WERI-Rb-1 (cell line): ENCODE measurements at regions not wholly inside any gene's neighbourhood (a gene's known extent, or its start where the extent isn't known, plus 50 kb on each side); places are given as distances from the start of the nearest gene placed in this dataset.

Source experiments
- DNase-seq: peaks from one replicate; pipeline ENCODE4 v3.0.0-alpha.2; 2020
- H3K27ac ChIP-seq: fragments of 250-450 bp; sonication (Bioruptor Pico); 2 replicates; pipeline ENCODE4 v1.5.1; 2020; ENCODE audit warnings: mild to moderate bottlenecking, moderate library complexity
- H3K27me3 ChIP-seq: fragments of 250-450 bp; sonication (Bioruptor Pico); 2 replicates; pipeline ENCODE4 v1.5.1; 2021; ENCODE audit warnings: mild to moderate bottlenecking, low read depth, moderate library complexity; ENCODE audit not compliant: insufficient read depth, severe bottlenecking
- H3K36me3 ChIP-seq: fragments of 250-450 bp; sonication (Bioruptor Pico); 2 replicates; pipeline ENCODE4 v1.5.1; 2020; ENCODE audit warnings: mild to moderate bottlenecking, moderate library complexity
- H3K4me3 ChIP-seq: 2 replicates; pipeline ENCODE4 v1.5.1; 2011; ENCODE audit warnings: low read depth, mild to moderate bottlenecking, control low read depth, low read length
- H3K9me3 ChIP-seq: fragments of 250-450 bp; sonication (Bioruptor Pico); 2 replicates; pipeline ENCODE4 v1.5.1; 2021; ENCODE audit warnings: mild to moderate bottlenecking, moderate library complexity; ENCODE audit not compliant: severe bottlenecking
- TF ChIP-seq, protein P1 (sequence below): IDR thresholded peaks from 2 replicates; pipeline ENCODE4 v1.5.1; 2011; ENCODE audit warnings: low read depth, mild to moderate bottlenecking, control low read depth, inconsistent platforms, low read length

DNA sequence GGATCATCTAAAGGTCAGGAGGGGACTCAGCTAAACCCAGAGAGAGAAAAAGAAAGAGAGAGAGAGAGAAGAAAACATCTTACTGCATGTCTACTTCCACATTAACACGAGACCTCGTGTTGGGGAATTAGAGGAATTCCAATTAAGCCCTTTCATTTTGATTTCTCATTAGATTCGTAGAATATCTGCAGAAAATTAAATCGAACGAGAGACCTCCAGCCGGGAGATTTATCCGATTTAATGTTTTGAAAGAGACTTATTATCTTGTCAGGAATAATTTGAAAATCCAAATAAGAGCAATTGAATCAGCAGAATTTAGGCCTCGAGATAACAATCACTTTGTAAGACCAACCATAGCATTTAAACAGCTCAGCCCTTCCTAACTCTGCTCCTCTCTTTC is 175.6 kb downstream of the ABCC12 start:
- Histone ChIP-seq H3K27ac (no peak overlapping the region), H3K27me3 (no peaks in the 10 kb centered on the region), H3K4me3 (no peak overlapping the region), H3K36me3 (no peaks in the 10 kb centered on the region), H3K9me3 (no peaks in the 10 kb centered on the region)
- TF ChIP-seq, protein P1, sequence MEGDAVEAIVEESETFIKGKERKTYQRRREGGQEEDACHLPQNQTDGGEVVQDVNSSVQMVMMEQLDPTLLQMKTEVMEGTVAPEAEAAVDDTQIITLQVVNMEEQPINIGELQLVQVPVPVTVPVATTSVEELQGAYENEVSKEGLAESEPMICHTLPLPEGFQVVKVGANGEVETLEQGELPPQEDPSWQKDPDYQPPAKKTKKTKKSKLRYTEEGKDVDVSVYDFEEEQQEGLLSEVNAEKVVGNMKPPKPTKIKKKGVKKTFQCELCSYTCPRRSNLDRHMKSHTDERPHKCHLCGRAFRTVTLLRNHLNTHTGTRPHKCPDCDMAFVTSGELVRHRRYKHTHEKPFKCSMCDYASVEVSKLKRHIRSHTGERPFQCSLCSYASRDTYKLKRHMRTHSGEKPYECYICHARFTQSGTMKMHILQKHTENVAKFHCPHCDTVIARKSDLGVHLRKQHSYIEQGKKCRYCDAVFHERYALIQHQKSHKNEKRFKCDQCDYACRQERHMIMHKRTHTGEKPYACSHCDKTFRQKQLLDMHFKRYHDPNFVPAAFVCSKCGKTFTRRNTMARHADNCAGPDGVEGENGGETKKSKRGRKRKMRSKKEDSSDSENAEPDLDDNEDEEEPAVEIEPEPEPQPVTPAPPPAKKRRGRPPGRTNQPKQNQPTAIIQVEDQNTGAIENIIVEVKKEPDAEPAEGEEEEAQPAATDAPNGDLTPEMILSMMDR, result no peak
- no peak for DNase-seq

DNA sequence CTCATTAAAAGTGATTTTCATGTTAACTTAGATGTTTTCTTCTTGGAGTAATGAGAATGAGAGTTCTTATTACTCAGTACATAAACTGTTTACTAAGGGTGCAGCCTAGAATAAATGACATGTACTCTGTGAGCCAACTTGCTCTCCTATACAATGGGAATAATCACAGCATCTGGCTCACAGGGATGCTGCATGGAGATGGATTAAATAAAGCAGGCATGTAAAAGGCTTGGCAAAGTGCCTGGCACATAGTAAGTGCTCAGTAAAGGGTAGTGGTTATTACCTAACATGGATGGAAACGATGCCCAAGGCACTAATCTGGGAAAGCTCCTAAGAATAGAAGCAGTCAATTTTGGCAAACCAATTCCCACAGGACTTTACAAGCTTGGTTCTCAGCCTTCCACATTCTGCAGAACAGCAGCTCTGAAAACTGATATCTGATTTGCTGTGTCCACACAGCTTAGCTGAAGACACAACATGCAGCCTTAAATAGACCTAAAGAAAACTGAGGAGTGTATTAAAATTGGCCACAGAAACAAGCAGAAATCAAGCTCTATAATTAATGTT is 176.1 kb downstream of the ABCC12 start:
- H3K27ac ChIP-seq, result no peak overlapping the region
- no peaks in the 10 kb centered on the region for H3K27me3 ChIP-seq
- TF ChIP-seq, protein P1, result no peak
- no peak overlapping the region for H3K4me3 ChIP-seq
- no peaks in the 10 kb centered on the region for H3K36me3 ChIP-seq
- no peaks in the 10 kb centered on the region for H3K9me3 ChIP-seq
- no peak for DNase-seq

- peak; percentile 23 for DNase-seq
Measured at GRCh38 chr16:47979164-47979520, 176.7 kb downstream of the ABCC12 start.

DNA sequence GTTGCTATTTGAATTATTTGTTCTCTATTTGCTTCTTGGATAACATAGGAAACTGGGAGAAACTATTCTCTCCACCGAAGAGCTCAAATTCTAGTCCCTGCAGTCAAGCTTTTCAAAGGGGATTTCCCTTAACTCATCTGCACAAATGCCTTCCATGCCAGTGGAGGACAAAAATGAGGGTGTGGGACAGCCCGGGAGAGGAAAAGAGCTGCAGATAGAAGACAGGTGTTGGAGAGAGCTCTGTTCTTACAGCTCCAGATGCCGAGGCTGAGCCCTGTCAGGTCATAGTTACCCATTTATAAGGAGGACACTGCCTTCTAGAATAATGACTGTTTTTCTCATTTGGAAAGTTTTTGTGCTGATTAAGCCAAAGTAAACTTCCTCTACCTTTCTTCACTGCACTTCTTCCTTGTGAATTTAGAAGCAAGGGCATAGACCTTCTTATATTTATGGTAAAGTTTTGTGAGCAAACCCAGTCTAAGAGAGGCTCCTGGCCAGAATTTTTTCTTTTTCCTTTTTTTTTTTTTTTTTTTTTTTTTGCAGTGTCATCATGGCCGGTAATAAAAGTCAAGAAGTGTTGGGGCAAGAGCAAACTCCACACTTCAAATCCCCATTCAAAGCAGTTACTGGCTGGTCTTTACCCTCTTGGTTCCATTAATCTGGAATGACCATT is 177.2 kb downstream of the ABCC12 start:
- DNase-seq, result no peak
- Histone ChIP-seq H3K4me3 (no peak overlapping the region), H3K27me3 (no peaks in the 10 kb centered on the region), H3K27ac (no peak overlapping the region), H3K36me3 (no peaks in the 10 kb centered on the region), H3K9me3 (no peaks in the 10 kb centered on the region)
- TF ChIP-seq, protein P1, result no peak

More at GRCh38 chr16:47979164-47979520, 176.7 kb downstream of the ABCC12 start:
- H3K4me3 ChIP-seq, result no peak overlapping the region
- H3K36me3 ChIP-seq, result no peaks in the 10 kb centered on the region
- H3K9me3 ChIP-seq, result no peaks in the 10 kb centered on the region
- no peak overlapping the region for H3K27ac ChIP-seq
- TF ChIP-seq, protein P1, result no peak
- no peaks in the 10 kb centered on the region for H3K27me3 ChIP-seq

GRCh38 chr16:47977802-47978201 is 178.0 kb downstream of the ABCC12 start:
- Histone ChIP-seq H3K27ac (no peak overlapping the region), H3K27me3 (no peaks in the 10 kb centered on the region), H3K9me3 (no peaks in the 10 kb centered on the region), H3K36me3 (no peaks in the 10 kb centered on the region), H3K4me3 (no peak overlapping the region)
- no peak for DNase-seq
- TF ChIP-seq, protein P1, result no peak
